Spleen (tissue), 11 donors: ENCODE measurements at regions not wholly inside any gene's neighbourhood (a gene's known extent, or its start where the extent isn't known, plus 50 kb on each side); places are given as distances from the start of the nearest gene placed in this dataset.

Source experiments
- DNase-seq: peaks from one replicate; pipeline ENCODE4 v3.0.0-alpha.2; 2020
- H3K27ac ChIP-seq, 8 donors: fragments of 200-600 bp; sonication (generic) in 7 of 8; 1 replicate in 4 of 8; 2 replicates in 4 of 8; pipeline versions ENCODE4 v1.5.0 to v1.8.0; 2016 to 2021; ENCODE audit warnings: inconsistent platforms in 4 of 8, mild to moderate bottlenecking in 4 of 8, moderate library complexity in 1 of 8
- H3K27me3 ChIP-seq, 7 donors: fragments of 200-600 bp; sonication (generic) in 6 of 7; replicated peaks in 1 of 7; 1 replicate in 4 of 7; 2 replicates in 3 of 7; pipeline versions ENCODE4 v1.5.0 to v1.8.0; 2016 to 2021; ENCODE audit warnings: inconsistent platforms in 3 of 7, mild to moderate bottlenecking in 1 of 7
- H3K36me3 ChIP-seq, 6 donors: fragments of 200-600 bp; sonication (generic) in 5 of 6; 1 replicate in 4 of 6; 2 replicates in 2 of 6; pipeline versions ENCODE4 v1.5.0 to v1.8.0; 2016 to 2021; ENCODE audit warnings: inconsistent platforms in 2 of 6
- H3K4me1 ChIP-seq, 6 donors: fragments of 200-600 bp; sonication (generic) in 5 of 6; 1 replicate in 3 of 6; 2 replicates in 3 of 6; pipeline versions ENCODE4 v1.5.0 to v1.8.0; 2016 to 2021; ENCODE audit warnings: inconsistent platforms in 3 of 6
- H3K4me3 ChIP-seq, 8 donors: fragments of 200-600 bp; sonication (generic) in 7 of 8; 1 replicate in 4 of 8; 2 replicates in 4 of 8; pipeline versions ENCODE4 v1.5.0 to v1.8.0; 2016 to 2021; ENCODE audit warnings: inconsistent platforms in 4 of 8, mild to moderate bottlenecking in 4 of 8, moderate library complexity in 2 of 8
- H3K9me3 ChIP-seq, 8 donors: fragments of 200-600 bp; sonication (generic) in 7 of 8; 1 replicate in 4 of 8; 2 replicates in 4 of 8; pipeline versions ENCODE4 v1.5.0 to v1.8.0; 2016 to 2021; ENCODE audit warnings: inconsistent platforms in 4 of 8
- CTCF ChIP-seq, 11 experiments: fragments of 200-600 bp in 7 of 11; fragments of 450-650 bp in 4 of 11; sonication (generic) in 4 of 11; IDR thresholded peaks in 8 of 11; conservative IDR thresholded peaks in 3 of 11; 1 replicate in 7 of 11; 2 replicates in 4 of 11; pipeline versions ENCODE4 v1.4.0 to v1.8.0; 2016 to 2021; ENCODE audit warnings: antibody characterized with exemption in 11 of 11, inconsistent platforms in 4 of 11, mild to moderate bottlenecking in 1 of 11
- POLR2A ChIP-seq, 3 donors: fragments of 450-650 bp; IDR thresholded peaks; one replicate each; pipeline ENCODE4 v1.5.1; 2017; ENCODE audit warnings: antibody characterized with exemption in 3 of 3, mild to moderate bottlenecking in 1 of 3
- POLR2AphosphoS5 ChIP-seq, 3 donors: sonication (generic); formaldehyde crosslinking; IDR thresholded peaks; one replicate each; pipeline ENCODE4 v1.5.1; 2017; ENCODE audit warnings: antibody characterized with exemption in 3 of 3
- WGBS, 5 donors: extraction: QIAGEN DNeasy Blood & Tissue Kit in 3 of 5; methylation state at CpG; one replicate each; pipeline versions ENCODE4 v1.1.5 to v1.1.7; 2013 to 2018; 5-methylcytosine and 5-hydroxymethylcytosine counted together
- intact Hi-C: fragments of 100-400 bp; cut with DNase I; formaldehyde crosslinking; loops from one replicate; pipeline ENCODE4 v1.15.0; 2023; ENCODE audit warnings: low total_unique reads
- donor health status: healthy with polysubstance abuse.
- donor health status: DM: no; HTN: no; CAD: no; lungs with moderate emphysema.
- donor health status: DM: no; HTN: no; CAD: no.
- donor health status: Bipolar disorder and iron deficiency.
- donor health status: healthy.
- donor health status: DM: no; HTN: no; CAD: no.
- donor health status: DM: yes; HTN: yes; CAD: no.

GRCh38 chr6:164477101-164477500 lies 832.3 kb downstream of the C6orf118 start:
- DNase-seq: no peak
- WGBS, 5 donors: 58 to 75% (median 67%) methylated on average over 1 of the region's 1 CpG
- Histone ChIP-seq H3K27ac (no peak overlapping the region), H3K4me3 (no peak overlapping the region), H3K36me3 (no peaks in the 10 kb centered on the region), H3K4me1 (no peaks in the 10 kb centered on the region), H3K27me3 (no peaks in the 10 kb centered on the region), H3K9me3 (peaks cover 0 to 7% (median 0%) of the 10 kb centered on the region in 8 donors)
- TF ChIP-seq POLR2A (IDR thresholded peaks at IDR 0.05): no peak
- no peak for TF ChIP-seq POLR2AphosphoS5 (IDR thresholded peaks at IDR 0.05)
- no peak for TF ChIP-seq CTCF (IDR thresholded peaks at IDR 0.05 in 8 of 11, conservative IDR thresholded peaks at IDR 0.05 in 3 of 11)
- intact Hi-C loops: no loop called here

GRCh38 chr6:164469276-164469949 lies 840.0 kb downstream of the C6orf118 start:
- no peak overlapping the region for H3K27ac ChIP-seq
- 78 to 83% (median 81%) methylated on average over 9 of the region's 9 CpGs for WGBS, 5 donors
- no peak for DNase-seq
- H3K27me3 ChIP-seq: no peaks in the 10 kb centered on the region
- TF ChIP-seq CTCF (IDR thresholded peaks at IDR 0.05 in 8 of 11, conservative IDR thresholded peaks at IDR 0.05 in 3 of 11) (no peak), POLR2AphosphoS5 (IDR thresholded peaks at IDR 0.05) (no peak), POLR2A (IDR thresholded peaks at IDR 0.05) (no peak)
- intact Hi-C loops: no loop called here
- H3K9me3 ChIP-seq: peaks cover 0 to 8% (median under 1%) of the 10 kb centered on the region in 8 donors
- no peak overlapping the region for H3K4me3 ChIP-seq
- no peaks in the 10 kb centered on the region for H3K36me3 ChIP-seq
- no peaks in the 10 kb centered on the region for H3K4me1 ChIP-seq

GRCh38 chr6:164455835-164456234 lies 853.6 kb downstream of the C6orf118 start:
- Histone ChIP-seq H3K27ac (no peak overlapping the region), H3K27me3 (no peaks in the 10 kb centered on the region), H3K9me3 (peaks cover 0 to 5% (median 0%) of the 10 kb centered on the region in 8 donors), H3K36me3 (no peaks in the 10 kb centered on the region), H3K4me1 (no peaks in the 10 kb centered on the region), H3K4me3 (no peak overlapping the region)
- intact Hi-C loops: no loop called here
- DNase-seq: no peak
- WGBS, 5 donors: 81 to 89% (median 84%) methylated on average over 9 of the region's 9 CpGs
- no peak for TF ChIP-seq POLR2AphosphoS5 (IDR thresholded peaks at IDR 0.05)
- no peak for TF ChIP-seq POLR2A (IDR thresholded peaks at IDR 0.05)
- TF ChIP-seq CTCF (IDR thresholded peaks at IDR 0.05 in 8 of 11, conservative IDR thresholded peaks at IDR 0.05 in 3 of 11): no peak

- TF ChIP-seq POLR2A (IDR thresholded peaks at IDR 0.05) (no peak), POLR2AphosphoS5 (IDR thresholded peaks at IDR 0.05) (no peak), CTCF (IDR thresholded peaks at IDR 0.05 in 8 of 11, conservative IDR thresholded peaks at IDR 0.05 in 3 of 11) (no peak)
Measured at GRCh38 chr6:164453835-164454234, 855.6 kb downstream of the C6orf118 start.

More at GRCh38 chr6:164453835-164454234, 855.6 kb downstream of the C6orf118 start:
- 83 to 96% (median 87%) methylated on average over 3 of the region's 3 CpGs for WGBS, 5 donors
- Histone ChIP-seq H3K36me3 (no peaks in the 10 kb centered on the region), H3K9me3 (peaks cover 0 to 5% (median 0%) of the 10 kb centered on the region in 8 donors), H3K27ac (no peak overlapping the region), H3K4me3 (no peak overlapping the region), H3K27me3 (no peaks in the 10 kb centered on the region), H3K4me1 (no peaks in the 10 kb centered on the region)
- DNase-seq: no peak
- intact Hi-C loops: no loop called here
